H1 (cell line): ENCODE measurements at regions not wholly inside any gene's neighbourhood (a gene's known extent, or its start where the extent isn't known, plus 50 kb on each side); places are given as distances from the start of the nearest gene placed in this dataset.

Source experiments
- CTCF ChIP-seq, 3 experiments: IDR thresholded peaks; 1 replicate in 2 of 3; 2 replicates in 1 of 3; pipeline versions ENCODE4 v1.5.1 to v1.6.1; 2011; ENCODE audit warnings: low read length in 3 of 3, mild to moderate bottlenecking in 3 of 3, inconsistent platforms in 2 of 3, low read depth in 1 of 3, moderate library complexity in 1 of 3; ENCODE audit not compliant: insufficient read depth in 1 of 3; ENCODE audit errors: control extremely low read depth in 1 of 3
- EP300 ChIP-seq, 2 experiments: IDR thresholded peaks; 1 replicate in 1 of 2; 2 replicates in 1 of 2; pipeline ENCODE4 v1.6.1; 2011 to 2012; ENCODE audit warnings: low read depth in 2 of 2, low read length in 2 of 2, mild to moderate bottlenecking in 2 of 2, borderline replicate concordance in 1 of 2, inconsistent platforms in 1 of 2, moderate library complexity in 1 of 2
- GABPA ChIP-seq: IDR thresholded peaks from 2 replicates; pipeline ENCODE4 v1.6.1; 2011; ENCODE audit warnings: mild to moderate bottlenecking, low read length, moderate library complexity, borderline replicate concordance; ENCODE audit not compliant: insufficient read depth
- HDAC6 ChIP-seq: IDR thresholded peaks from one replicate; pipeline ENCODE4 v1.7.1; 2012; ENCODE audit warnings: low read depth, mild to moderate bottlenecking, inconsistent platforms, low read length, moderate library complexity
- JUN ChIP-seq: IDR thresholded peaks from 2 replicates; pipeline ENCODE4 v1.6.1; 2011; ENCODE audit warnings: low read depth, mild to moderate bottlenecking, improper control_type of control experiment, low read length
- POLR2A ChIP-seq, 2 experiments: IDR thresholded peaks; 1 replicate in 1 of 2; 2 replicates in 1 of 2; pipeline ENCODE4 v1.6.1; 2011; ENCODE audit warnings: low read depth in 2 of 2, low read length in 2 of 2, mild to moderate bottlenecking in 2 of 2; ENCODE audit errors: control extremely low read depth in 1 of 2
- POLR2AphosphoS5 ChIP-seq: IDR thresholded peaks from 2 replicates; pipeline ENCODE4 v1.6.1; 2011; ENCODE audit warnings: low read depth, low read length
- RAD21 ChIP-seq, 2 experiments: IDR thresholded peaks in 1 of 2; conservative IDR thresholded peaks in 1 of 2; 2 replicates each; pipeline ENCODE4 v1.6.1; 2011; ENCODE audit warnings: low read depth in 2 of 2, low read length in 2 of 2, improper control_type of control experiment in 1 of 2, inconsistent platforms in 1 of 2, mild to moderate bottlenecking in 1 of 2, moderate library complexity in 1 of 2
- SP1 ChIP-seq: IDR thresholded peaks from 2 replicates; pipeline ENCODE4 v1.6.1; 2011; ENCODE audit warnings: low read depth, low read length
- TEAD4 ChIP-seq: IDR thresholded peaks from 2 replicates; pipeline ENCODE4 v1.6.1; 2012; ENCODE audit warnings: low read depth, low read length, inconsistent platforms, mixed read lengths
- ZNF274 ChIP-seq: IDR thresholded peaks from 2 replicates; pipeline ENCODE4 v1.7.0; 2012; ENCODE audit warnings: low read length, borderline replicate concordance; ENCODE audit errors: extremely low read depth

GRCh38 chr13:90898811-90899210 is 448.7 kb upstream of the MIR17HG start:
- TF ChIP-seq EP300 (IDR thresholded peaks at IDR 0.05; ENCODE audit: borderline replicate concordance in 1 of 2, low read depth in 2 of 2, low read length in 2 of 2) (no peak), CTCF (IDR thresholded peaks at IDR 0.05; ENCODE audit: control extremely low read depth in 1 of 3, insufficient read depth in 1 of 3, low read depth in 1 of 3, low read length in 3 of 3) (no peak), POLR2A (IDR thresholded peaks at IDR 0.05; ENCODE audit: control extremely low read depth in 1 of 2, low read depth in 2 of 2, low read length in 2 of 2) (no peak), ZNF274 (no peak), TEAD4 (no peak), SP1 (no peak), HDAC6 (no peak), POLR2AphosphoS5 (no peak), GABPA (no peak), JUN (no peak), RAD21 (IDR thresholded peaks at IDR 0.05 in 1 of 2, conservative IDR thresholded peaks at IDR 0.05 in 1 of 2; ENCODE audit: low read depth in 2 of 2, low read length in 2 of 2) (no peak)
